UCSD-AML1 (cell line): ENCODE measurements at regions not wholly inside any gene's neighbourhood (a gene's known extent, or its start where the extent isn't known, plus 50 kb on each side); places are given as distances from the start of the nearest gene placed in this dataset.
A peak's percentile ranks its signal among the peaks of the same experiment; 100 is the strongest.
"Not testable (repeated sequence)": the region's sequence is repeated elsewhere in the genome, so short reads cannot be mapped to it uniquely, and the experiment has no call there.

Experiments
- DNase-seq: peaks from one replicate; lab custom pipeline; 2025; ENCODE audit not compliant: unreplicated experiment; lab: John Stamatoyannopoulos, UW

GRCh38 chr4:60724623-60725022, 475.5 kb upstream of the ADGRL3 start:
- DNase-seq: no peak

DNA sequence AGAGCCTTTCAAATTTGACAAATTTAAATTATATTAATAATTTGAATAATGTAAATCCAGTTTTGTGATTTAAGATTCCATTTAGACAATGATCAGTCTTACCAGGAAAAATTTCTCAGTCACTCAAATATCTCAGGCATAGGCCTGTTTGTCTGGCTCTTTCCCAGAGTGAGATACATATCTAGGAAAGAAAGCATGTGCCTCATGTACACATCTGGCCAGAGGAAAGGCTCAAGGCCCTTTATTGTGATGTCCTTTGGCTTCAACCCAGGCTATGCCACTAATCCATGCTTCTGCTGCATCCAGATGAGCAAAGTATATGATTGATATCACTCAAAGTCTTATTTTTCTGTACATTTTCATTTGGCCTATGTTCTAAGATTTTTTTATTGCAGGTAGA, 473.3 kb upstream of the ADGRL3 start:
- no peak for DNase-seq

- no peak for DNase-seq
These were observed 470.9 kb upstream of the ADGRL3 start for GRCh38 chr4:60729194-60729593.

DNA sequence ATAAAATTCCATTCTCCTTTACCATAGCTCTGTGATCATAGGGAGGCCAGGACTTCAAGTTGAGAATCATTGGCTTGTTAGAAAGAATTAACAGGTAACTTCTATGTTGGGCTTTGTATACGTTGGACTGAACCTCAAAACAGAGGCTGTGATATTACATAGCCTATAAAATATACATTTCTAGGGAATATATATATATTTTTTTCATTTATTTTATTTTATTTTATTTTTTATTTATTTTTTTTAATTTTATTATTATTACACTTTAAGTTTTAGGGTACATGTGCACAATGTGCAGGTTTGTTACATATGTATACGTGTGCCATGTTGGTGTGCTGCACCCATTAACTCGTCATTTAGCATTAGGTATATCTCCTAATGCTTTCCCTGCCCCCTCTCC, 470.4 kb upstream of the ADGRL3 start:
- not testable (repeated sequence) for DNase-seq

DNA sequence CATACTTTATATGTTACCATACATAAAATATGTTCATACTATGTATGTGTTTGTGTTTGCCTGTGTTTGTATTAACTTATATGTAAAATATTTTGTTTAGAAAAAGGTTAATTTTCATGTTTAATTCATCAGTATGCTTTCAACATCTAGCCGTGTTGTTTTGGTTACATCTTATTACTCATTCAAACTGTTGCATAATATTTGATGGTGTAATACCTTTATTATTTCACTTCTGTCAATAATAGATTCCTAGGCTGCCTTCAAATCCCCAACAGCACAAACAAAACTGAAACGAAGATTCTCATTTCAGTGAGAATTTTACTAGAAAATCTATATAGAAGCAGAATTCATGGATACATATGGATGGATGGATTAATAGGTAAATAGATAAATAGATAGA, 462.3 kb upstream of the ADGRL3 start:
- DNase-seq: no peak

GRCh38 chr4:60743654-60744053, 456.5 kb upstream of the ADGRL3 start:
- no peak for DNase-seq

DNA sequence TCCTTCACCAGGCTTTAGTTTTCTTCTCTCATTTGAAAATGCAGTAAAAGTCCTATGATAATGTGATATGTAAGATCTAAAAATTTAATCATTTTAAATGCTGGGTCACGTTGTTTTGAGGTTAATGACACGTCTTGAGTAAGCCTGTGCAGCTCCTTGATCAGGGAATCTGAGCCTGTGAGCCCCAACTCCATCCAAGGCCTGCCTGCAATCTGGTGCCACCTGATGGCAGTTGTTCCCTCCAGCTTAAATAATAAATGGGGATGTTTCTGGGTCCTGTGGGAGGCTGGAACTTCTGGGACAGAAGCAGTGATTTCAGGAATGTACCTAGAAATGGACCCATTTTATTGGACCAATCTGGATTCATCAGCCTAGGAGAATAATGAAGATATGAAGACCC, 455.4 kb upstream of the ADGRL3 start:
- DNase-seq: no peak

DNA sequence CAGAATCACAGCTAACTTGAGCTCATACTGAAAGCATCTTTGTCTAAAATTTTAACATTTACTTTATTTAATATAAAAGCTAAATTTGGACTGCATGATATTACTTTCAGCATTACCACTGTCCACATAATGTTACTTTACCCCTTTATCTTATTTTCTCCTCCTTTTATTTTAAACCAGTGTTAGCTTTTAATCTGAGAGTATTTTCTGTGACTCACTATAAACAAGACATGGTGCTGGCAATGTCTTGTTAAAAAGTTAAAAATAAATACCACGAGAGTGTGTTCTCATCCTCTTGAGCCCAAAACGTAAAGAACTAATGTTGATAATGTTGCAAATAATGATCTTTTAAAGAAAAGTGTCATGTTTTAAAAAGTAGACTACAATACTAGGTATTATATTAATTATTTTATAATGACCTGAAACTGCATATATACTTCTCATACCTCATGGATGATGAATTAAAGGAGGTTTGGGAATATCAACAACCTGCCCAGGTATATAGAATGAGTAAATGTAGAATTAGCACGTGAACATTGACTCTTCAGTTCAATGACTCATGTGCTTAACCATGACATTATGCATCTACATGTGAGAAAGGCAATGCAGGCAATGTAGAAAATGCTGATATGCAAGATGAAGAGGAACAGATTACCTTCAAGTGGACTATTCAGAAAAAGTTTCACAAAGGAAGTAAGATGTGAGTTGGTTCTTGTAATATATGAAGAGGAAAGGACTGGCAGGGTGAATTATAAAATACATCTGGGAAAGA, 454.1 kb upstream of the ADGRL3 start:
- DNase-seq: no peak

GRCh38 chr4:60750962-60751361, 449.2 kb upstream of the ADGRL3 start:
- no peak for DNase-seq

DNA sequence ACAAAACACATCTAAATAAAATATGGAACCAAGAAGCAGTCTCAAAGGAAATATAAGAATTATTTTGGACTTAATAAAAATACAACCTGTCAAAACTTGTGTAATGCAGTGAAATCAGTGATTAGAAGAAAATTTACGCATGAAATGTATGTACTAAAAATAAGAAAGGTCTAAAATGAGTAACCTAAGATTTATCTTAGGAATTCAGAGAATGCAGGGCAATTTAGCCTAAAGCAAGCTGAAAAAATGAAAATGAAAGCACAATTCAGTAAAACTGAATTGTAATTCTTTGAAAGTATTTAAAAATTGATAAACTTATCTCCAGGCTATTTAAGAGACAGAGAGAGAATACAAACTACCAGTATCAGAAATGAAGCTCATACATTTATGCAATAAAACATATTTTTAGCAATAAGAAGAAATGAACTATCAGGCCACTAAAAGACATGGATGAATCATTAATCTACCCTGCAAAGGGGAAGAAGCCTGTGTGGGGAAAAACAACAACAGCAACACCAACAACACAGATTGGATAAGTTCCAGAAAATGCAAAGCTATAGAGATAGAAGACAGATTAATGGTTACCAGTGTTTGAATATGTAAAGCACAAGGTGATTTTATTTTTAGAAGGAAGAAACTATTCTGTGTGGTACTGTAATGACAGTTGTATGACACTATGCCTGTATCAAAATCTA, 442.0 kb upstream of the ADGRL3 start:
- DNase-seq: no peak

GRCh38 chr4:60759518-60760245, 440.4 kb upstream of the ADGRL3 start:
- no peak for DNase-seq

DNA sequence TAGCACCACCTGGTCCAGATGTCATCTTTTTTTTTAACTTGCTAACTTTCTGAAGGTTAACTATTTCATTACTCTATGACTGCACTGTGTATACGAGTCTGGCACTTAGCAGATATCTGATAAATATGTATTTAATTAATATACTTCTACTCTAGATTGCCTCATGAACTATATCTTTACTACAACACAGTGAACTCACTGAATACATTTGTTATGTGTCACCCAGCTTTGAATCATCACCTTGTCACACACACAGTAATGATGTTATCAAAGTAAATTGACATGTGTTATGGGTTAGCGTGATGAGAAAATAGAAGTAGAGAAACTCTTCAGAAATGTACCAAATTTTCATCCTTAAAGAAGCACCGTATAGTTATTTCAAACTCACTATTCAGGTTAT, 419.3 kb upstream of the ADGRL3 start:
- no peak for DNase-seq

- no peak for DNase-seq
These were observed 409.5 kb upstream of the ADGRL3 start for GRCh38 chr4:60790608-60791007.

DNA sequence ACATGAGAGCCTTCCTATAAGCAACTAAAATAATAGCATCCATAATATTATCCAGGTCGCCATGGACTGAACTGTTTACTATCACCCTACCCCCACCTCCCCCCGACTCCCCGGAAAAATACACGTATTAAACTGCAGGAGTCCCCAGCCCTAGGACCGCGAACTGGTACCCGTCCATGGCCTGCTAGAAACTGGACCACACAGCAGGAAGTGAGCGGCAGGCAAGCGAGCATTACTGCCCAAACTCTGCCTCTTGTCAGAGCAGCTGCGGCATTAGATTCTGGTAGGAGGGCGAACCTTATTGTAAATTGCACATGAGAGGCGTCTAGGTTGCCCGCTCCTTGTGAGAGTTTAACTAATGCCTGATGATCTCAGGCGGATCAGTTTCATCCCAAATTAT, 405.8 kb upstream of the ADGRL3 start:
- DNase-seq: no peak

GRCh38 chr4:60799214-60799613, 400.9 kb upstream of the ADGRL3 start:
- DNase-seq: no peak

DNA sequence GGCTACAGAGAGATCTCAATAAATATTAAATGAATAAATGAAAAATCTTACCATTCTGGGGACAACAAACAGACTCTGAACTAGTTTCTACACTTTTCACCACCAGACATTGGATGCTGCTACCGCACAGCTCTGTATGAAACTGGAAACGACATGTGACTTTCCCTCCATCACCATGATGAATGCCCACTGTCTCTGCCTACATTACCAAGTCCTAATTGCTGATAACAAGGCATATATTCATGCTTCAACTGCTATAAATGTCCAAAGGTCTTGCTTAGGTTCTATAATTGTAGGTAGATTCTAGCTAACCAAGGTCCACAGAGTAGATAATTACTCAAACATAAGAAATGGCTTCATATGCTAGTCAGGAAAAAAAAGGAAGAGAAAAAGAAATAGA, 399.4 kb upstream of the ADGRL3 start:
- DNase-seq: no peak

DNA sequence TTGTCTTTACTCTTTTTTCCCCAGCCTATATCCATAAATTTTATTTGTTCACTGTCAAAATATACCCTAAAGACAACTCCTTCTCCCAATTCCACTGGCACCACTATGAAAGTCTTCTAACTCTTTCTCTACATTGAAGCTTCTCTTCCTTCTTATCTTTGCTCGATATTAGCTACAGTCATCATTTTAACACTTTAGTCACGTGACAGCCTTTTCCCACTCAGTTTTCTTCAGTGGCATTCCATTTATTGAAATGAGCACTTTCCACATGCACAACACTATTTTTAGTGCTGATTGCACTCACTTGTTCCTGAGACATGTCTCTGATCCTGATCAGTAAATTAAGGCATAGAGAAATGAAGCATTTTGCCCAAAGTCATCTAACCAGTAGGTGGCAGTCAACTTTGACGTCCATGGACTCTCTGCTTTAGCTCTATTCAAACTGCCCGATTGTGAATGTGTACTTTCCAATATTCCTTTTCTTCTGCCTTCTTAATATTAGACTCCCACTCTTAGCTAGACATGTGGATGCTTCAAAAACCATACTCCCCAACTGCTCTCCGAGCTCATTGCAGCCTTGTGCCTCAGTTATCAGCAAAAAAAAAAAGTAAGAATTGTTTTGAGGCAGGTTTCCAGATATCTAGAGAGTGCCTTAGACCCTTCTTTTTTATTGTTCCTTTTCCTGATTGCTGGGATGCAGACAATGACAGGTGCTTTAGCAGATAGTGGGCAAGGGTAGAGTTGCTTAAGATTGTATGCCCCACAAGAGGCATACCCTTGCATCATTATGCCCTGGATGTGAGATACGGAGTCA, 394.4 kb upstream of the ADGRL3 start:
- DNase-seq: no peak

DNA sequence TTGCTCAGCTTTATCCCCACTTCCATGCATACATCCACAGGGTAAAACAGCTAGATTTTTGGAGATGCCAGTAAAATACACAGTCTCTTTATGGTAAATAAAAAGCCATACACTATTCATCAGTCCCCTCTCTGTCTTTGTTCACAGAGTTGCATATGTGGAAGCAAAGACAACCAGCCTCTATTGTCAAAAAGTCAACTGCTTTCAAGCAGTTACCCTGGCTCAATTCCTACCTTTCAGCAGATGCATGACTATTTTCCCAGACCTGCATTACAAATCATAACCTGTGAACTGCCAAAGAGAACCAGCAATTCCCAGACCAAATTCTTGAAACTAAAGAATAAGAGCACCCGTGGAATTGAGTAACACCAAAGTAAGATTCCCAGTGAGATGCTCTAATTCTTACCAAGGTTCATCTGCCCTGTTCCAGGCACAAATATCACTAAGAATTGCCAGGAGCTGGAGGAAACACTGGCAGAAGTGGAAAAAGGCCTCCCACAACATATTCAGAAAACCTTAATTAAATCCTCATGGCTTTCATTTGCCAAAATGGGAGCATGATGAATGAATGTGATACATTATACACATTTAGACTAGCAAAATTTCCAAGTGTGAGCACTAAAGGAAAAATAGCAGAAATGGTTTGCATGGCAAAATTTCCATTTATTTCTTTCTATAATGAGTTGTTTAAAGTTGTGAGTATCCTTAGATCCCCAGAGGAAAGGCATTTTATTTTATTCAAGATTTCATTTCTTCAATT, 391.2 kb upstream of the ADGRL3 start:
- no peak for DNase-seq

- no peak for DNase-seq
These were observed 390.7 kb upstream of the ADGRL3 start for GRCh38 chr4:60809486-60809800.

DNA sequence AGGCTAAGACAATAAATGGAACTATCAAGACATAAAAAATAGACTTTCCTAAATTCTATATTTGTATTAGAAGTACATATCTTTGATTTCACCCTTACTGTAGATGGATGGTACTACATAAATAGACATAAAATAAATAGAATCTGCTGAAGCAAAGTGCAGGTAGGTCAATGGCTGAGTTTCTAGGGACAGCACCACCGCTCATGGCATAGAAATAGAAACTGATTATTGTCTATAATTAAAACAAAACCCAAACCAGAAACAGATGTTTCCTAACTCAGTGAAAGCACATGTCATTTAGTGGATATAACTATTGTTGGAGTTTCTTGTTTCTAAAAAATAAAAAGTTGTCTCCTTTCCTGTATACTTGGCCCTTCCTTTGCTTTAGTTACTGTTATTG, 387.3 kb upstream of the ADGRL3 start:
- no peak for DNase-seq

DNA sequence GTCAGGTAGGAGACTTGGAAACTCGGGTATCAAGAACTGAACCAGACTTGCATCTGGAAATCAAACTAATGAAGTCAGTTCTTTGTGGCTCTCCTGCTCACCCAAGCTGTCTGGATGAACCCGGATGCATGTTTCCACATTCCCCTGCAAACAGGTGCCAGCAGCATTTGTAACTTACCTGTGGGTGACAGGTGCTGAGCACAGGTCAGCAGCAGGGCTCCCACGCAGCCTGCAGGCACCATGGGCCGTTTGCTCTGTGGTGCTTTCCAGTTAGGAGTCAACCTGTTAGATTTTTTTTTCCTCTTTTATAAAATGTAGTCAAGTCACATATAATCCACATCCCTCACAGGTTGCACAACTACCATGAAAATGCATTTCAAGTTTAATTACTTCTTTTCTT, 385.6 kb upstream of the ADGRL3 start:
- DNase-seq: peak; percentile 4
